GM12801 (cell line): ENCODE measurements at regions not wholly inside any gene's neighbourhood (a gene's known extent, or its start where the extent isn't known, plus 50 kb on each side); places are given as distances from the start of the nearest gene placed in this dataset.

ENCODE experiments used
- CTCF ChIP-seq: IDR thresholded peaks from one replicate; pipeline ENCODE4 v1.5.1; 2011; ENCODE audit warnings: control low read depth; ENCODE audit not compliant: insufficient read length; ENCODE audit errors: extremely low read depth

DNA sequence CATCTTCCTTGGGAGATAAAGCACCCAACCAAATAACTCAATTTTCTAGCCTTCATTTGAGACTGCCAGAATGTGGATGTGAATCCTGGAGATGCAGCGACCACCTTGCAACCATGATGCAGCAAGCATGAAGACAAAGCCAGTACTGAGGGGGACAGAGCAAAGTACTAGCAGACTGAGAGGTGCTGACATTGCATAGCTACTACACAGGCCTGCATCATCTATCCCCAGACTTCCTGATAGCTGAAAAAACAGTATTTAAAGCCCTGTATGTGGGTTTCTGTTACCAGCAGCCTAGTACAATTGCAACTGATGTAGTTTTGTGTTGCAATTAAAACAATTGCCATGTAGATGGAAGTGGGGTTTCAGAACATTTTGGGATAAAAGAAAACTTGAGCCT, 146.3 kb upstream of the VEPH1 start:
- no peak for TF ChIP-seq CTCF

- no peak for TF ChIP-seq CTCF
These were observed 144.6 kb upstream of the VEPH1 start for GRCh38 chr3:157647820-157648219.

- no peak for TF ChIP-seq CTCF
These were observed 136.7 kb upstream of the VEPH1 start for GRCh38 chr3:157639756-157640426.

DNA sequence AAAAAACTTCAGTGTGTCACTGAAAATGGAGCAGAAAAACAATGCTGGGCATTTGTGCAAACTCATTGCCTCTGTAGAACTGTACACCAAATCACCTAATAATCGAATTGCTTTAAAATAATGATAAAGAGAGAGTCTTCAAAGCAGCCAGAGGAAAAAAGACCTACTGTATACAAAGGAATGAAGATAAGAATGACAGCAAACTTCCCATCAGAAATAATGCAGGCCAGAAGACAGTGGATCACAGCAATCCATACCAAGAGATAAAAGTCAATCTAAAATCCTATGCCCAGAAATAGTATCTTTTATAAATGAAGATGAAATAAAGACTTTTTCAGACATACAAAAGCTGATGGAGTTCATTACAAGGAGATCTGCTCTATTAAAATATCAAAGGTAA, 134.7 kb upstream of the VEPH1 start:
- TF ChIP-seq CTCF, result no peak

DNA sequence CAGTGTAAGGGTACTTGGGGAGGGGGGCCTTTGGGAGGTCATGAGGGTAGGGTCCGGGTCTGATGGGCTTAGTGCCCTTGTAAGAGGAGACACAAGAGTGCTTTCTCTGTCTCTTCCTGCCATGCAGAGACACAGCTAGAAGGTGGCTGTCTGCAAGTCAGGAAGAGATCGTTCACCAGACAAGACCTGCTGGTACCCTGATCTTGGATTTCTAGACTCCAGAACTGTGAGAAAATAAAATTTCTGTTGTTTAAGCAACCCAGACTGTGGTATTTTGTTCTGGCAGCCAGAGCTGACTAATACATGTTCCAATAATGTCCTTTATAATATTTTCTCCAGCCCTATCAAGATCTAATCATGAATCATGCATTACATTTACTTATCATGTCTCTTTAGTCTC, 130.0 kb upstream of the VEPH1 start:
- no peak for TF ChIP-seq CTCF

GRCh38 chr3:157632075-157632474, 128.9 kb upstream of the VEPH1 start:
- TF ChIP-seq CTCF, result no peak

DNA sequence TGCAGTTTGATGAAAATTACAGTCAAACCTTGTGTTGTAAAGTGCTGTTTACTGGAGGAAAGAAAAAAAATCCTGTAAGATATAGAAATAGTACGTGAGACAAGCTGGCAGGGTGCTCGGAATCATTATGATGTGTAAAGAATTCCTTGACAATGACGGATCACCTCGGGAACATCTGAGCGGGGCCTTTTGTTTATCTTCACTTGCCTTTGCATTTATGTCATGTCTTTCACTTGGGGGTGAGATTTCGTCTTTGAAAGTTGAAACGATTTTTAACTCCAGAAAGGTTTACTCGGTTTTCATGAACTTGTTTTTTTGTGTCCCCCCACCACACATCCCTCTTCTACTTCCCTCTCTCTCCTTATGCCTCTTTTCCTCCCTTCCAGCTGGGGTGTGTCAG, 128.3 kb upstream of the VEPH1 start:
- TF ChIP-seq CTCF, result no peak
